ENCODE measurements at regions not wholly inside any gene's neighbourhood (a gene's known extent, or its start where the extent isn't known, plus 50 kb on each side); places are given as distances from the start of the nearest gene placed in this dataset.

GRCh38 chr2:132268977-132269523 lies 107.3 kb upstream of the ANKRD30BL start:
- ChIA-PET CTCF (interaction anchor here (0.6 to 1.2 kb wide), 3 partner anchors 300 to 1575 kb away, joined by 3 read pairs; no protein-coding TSS in a partner anchor), SMC1A (ENCODE audit: uncharacterized antibody, unreplicated experiment) (no interaction called here), RAD21 (ENCODE audit: unreplicated experiment) (interaction anchor here (0.6 to 0.7 kb wide), 2 partner anchors 408 to 667 kb away, joined by 3 to 4 read pairs; no protein-coding TSS in a partner anchor), POLR2A (no interaction called here)
- WGBS (ENCODE audit: insufficient coverage, insufficient replicate concordance, low lambda C conversion rate, missing lambda C conversion rate): 41% methylated on average over 19 of the region's 19 CpGs
- Histone ChIP-seq H3K79me2 (ENCODE audit: control insufficient read depth, insufficient read depth, low read length) (no peaks in the 10 kb centered on the region), H3K4me1 (ENCODE audit: control insufficient read depth, insufficient read depth, low read length) (no peaks in the 10 kb centered on the region), H3K9ac (ENCODE audit: control insufficient read depth, insufficient read depth, low read length) (no peak overlapping the region), H3K27ac (ENCODE audit: control insufficient read depth, insufficient read depth) (no peak overlapping the region), H3K4me3 (no peak overlapping the region), H3K36me3 (ENCODE audit: control insufficient read depth in 2 of 2, insufficient read depth in 2 of 2, low read length in 1 of 2) (no peaks in the 10 kb centered on the region), H4K20me1 (ENCODE audit: control insufficient read depth, insufficient read depth) (no peaks in the 10 kb centered on the region), H2AFZ (ENCODE audit: control insufficient read depth, low read depth, low read length) (no peak overlapping the region), H3K27me3 (replicated peaks in 1 of 2; ENCODE audit: control insufficient read depth in 2 of 2, insufficient read depth in 2 of 2, low read length in 1 of 2) (no peaks in the 10 kb centered on the region), H3K9me3 (replicated peaks; ENCODE audit: control insufficient read depth, insufficient read depth, low read length) (no peaks in the 10 kb centered on the region), H3K4me2 (ENCODE audit: control insufficient read depth, insufficient read depth) (no peak overlapping the region)
- in situ Hi-C loops (cut with MboI): loop anchor here (25.0 kb wide), 1 partner anchor 893 kb away; no protein-coding TSS in a partner anchor
- TF ChIP-seq BMI1 (IDR thresholded peaks at IDR 0.05; ENCODE audit: borderline replicate concordance) (no peak), ZNF622 (IDR thresholded peaks at IDR 0.05) (no peak), NR2C1 (IDR thresholded peaks at IDR 0.05) (no peak), MYB (IDR thresholded peaks at IDR 0.05; ENCODE audit: borderline replicate concordance, low read depth, low read length) (no peak), SMAD5 (IDR thresholded peaks at IDR 0.05; ENCODE audit: low read depth) (no peak), EZH2 (IDR thresholded peaks at IDR 0.05; ENCODE audit: borderline replicate concordance, control insufficient read depth, low read depth, low read length) (no peak), TARDBP (IDR thresholded peaks at IDR 0.05; ENCODE audit: borderline replicate concordance) (no peak), ATF7 (IDR thresholded peaks at IDR 0.05; ENCODE audit: low read depth) (no peak), HDAC6 (IDR thresholded peaks at IDR 0.05; ENCODE audit: unreplicated experiment) (no peak), BHLHE40 (IDR thresholded peaks at IDR 0.05; ENCODE audit: borderline replicate concordance in 1 of 2, low read depth in 2 of 2, low read length in 1 of 2) (no peak), STAT3 (IDR thresholded peaks at IDR 0.05; ENCODE audit: low read depth, low read length) (no peak), EED (IDR thresholded peaks at IDR 0.05; ENCODE audit: low read depth) (no peak), RELA (IDR thresholded peaks at IDR 0.05; ENCODE audit: borderline replicate concordance, partially characterized antibody) (no peak), USF2 (IDR thresholded peaks at IDR 0.05; ENCODE audit: borderline replicate concordance, low read depth, low read length) (no peak), GATAD2B (conservative IDR thresholded peaks at IDR 0.05; ENCODE audit: low read depth) (no peak), CREB1 (IDR thresholded peaks at IDR 0.05; ENCODE audit: low read depth) (no peak)
- ATAC-seq (peak; percentile 24; the same call in 1 of the 3 replicates), DNase-seq (ENCODE audit: low read depth, low spot score) (no peak), FAIRE-seq (no peak)
- intact Hi-C loops (cut with micrococcal nuclease; ENCODE audit: unreplicated experiment): loop anchor here (2.0 to 5.0 kb wide), 2 partner anchors 278 to 903 kb away; no protein-coding TSS in a partner anchor
- no TSS peak for BruUV-seq (replicated peaks)

Measured in GM12878 (cell line).